Upper lobe of left lung (tissue), 6 donors: ENCODE measurements at regions not wholly inside any gene's neighbourhood (a gene's known extent, or its start where the extent isn't known, plus 50 kb on each side); places are given as distances from the start of the nearest gene placed in this dataset.
A peak's percentile ranks its signal among the peaks of the same experiment; 100 is the strongest.

Experiments used
- ATAC-seq, 2 donors: fragments of 200-7000 bp; cut with Tn5 transposase; one replicate each; pipeline ENCODE4 v1.9.1; 2022; ENCODE audit warnings: mild to moderate bottlenecking in 2 of 2, moderate library complexity in 2 of 2; ENCODE audit not compliant: low FRiP score in 2 of 2
- DNase-seq, 2 donors: peaks; one replicate each; pipeline ENCODE4 v3.0.0-alpha.2; 2019 to 2020
- H3K27ac ChIP-seq, 4 donors: fragments of 200-600 bp; sonication (generic); one replicate each; pipeline ENCODE4 v1.5.1; 2016 to 2019
- H3K27me3 ChIP-seq, 4 donors: fragments of 200-600 bp; sonication (generic); one replicate each; pipeline ENCODE4 v1.5.1; 2017 to 2019
- H3K36me3 ChIP-seq, 4 donors: fragments of 200-600 bp; sonication (generic); one replicate each; pipeline ENCODE4 v1.5.1; 2016 to 2019
- H3K4me1 ChIP-seq, 4 donors: fragments of 200-600 bp; sonication (generic); one replicate each; pipeline ENCODE4 v1.5.1; 2018 to 2019
- H3K4me3 ChIP-seq, 4 donors: fragments of 200-600 bp; sonication (generic); one replicate each; pipeline ENCODE4 v1.5.1; 2017 to 2019; ENCODE audit warnings: mild to moderate bottlenecking in 2 of 4, moderate library complexity in 1 of 4
- H3K9me3 ChIP-seq, 4 donors: fragments of 200-600 bp; sonication (generic); one replicate each; pipeline ENCODE4 v1.5.1; 2018 to 2019
- CTCF ChIP-seq, 6 experiments: fragments of 450-650 bp in 4 of 6; fragments of 200-600 bp in 2 of 6; sonication (generic) in 2 of 6; IDR thresholded peaks; one replicate each; pipeline ENCODE4 v1.5.1; 2016 to 2019; ENCODE audit warnings: antibody characterized with exemption in 6 of 6
- EP300 ChIP-seq, 4 donors: sonication (generic); formaldehyde crosslinking; IDR thresholded peaks; one replicate each; pipeline ENCODE4 v1.5.1; 2017; ENCODE audit warnings: antibody characterized with exemption in 4 of 4, control low read depth in 2 of 4
- POLR2A ChIP-seq, 4 donors: fragments of 450-650 bp; IDR thresholded peaks; one replicate each; pipeline ENCODE4 v1.5.1; 2016 to 2017; ENCODE audit warnings: antibody characterized with exemption in 4 of 4, mild to moderate bottlenecking in 2 of 4
- POLR2AphosphoS5 ChIP-seq, 2 donors: sonication (generic); formaldehyde crosslinking; IDR thresholded peaks; one replicate each; pipeline ENCODE4 v1.5.1; 2017; ENCODE audit warnings: antibody characterized with exemption in 2 of 2
- WGBS, 2 donors: methylation state at CpG; one replicate each; pipeline ENCODE4 v1.1.5; 2017 to 2018; 5-methylcytosine and 5-hydroxymethylcytosine counted together
- donor health status: DM: no; HTN: no; CAD: no; lungs with moderate emphysema.
- donor health status: DM: no; HTN: yes; CAD: no; lungs with severe emphysema.

GRCh38 chr3:30437171-30437601 is 169.2 kb upstream of the TGFBR2 start:
- no peak overlapping the region for H3K4me3 ChIP-seq
- H3K27ac ChIP-seq: peak overlapping the region in 3 of 4 donors; percentile 0 to 49 (median 34)
- no peaks in the 10 kb centered on the region for H3K27me3 ChIP-seq
- TF ChIP-seq CTCF (IDR thresholded peaks at IDR 0.05) (no peak), POLR2AphosphoS5 (IDR thresholded peaks at IDR 0.05) (peak in 1 of 2 donors; percentile 17)
- H3K4me1 ChIP-seq: peaks cover 16 to 26% (median 18%) of the 10 kb centered on the region in 4 donors
- no peaks in the 10 kb centered on the region for H3K36me3 ChIP-seq
- WGBS, 2 donors: 36 to 53% methylated on average over 4 of the region's 4 CpGs
- ATAC-seq (peak; percentile 49 to 73), DNase-seq (peak in 1 of 2 donors; percentile 72)
- H3K9me3 ChIP-seq: no peaks in the 10 kb centered on the region

- DNase-seq (peak in 1 of 2 donors; percentile 27), ATAC-seq (peak in 1 of 2 donors; percentile 39)
- Histone ChIP-seq H3K27me3 (no peaks in the 10 kb centered on the region), H3K4me3 (no peak overlapping the region), H3K27ac (no peak overlapping the region), H3K36me3 (no peaks in the 10 kb centered on the region), H3K9me3 (no peaks in the 10 kb centered on the region), H3K4me1 (peaks cover 16 to 26% (median 18%) of the 10 kb centered on the region in 4 donors)
- 70 to 74% methylated on average over 2 of the region's 2 CpGs for WGBS, 2 donors
- no peak for TF ChIP-seq POLR2A (IDR thresholded peaks at IDR 0.05)
- TF ChIP-seq POLR2AphosphoS5 (IDR thresholded peaks at IDR 0.05): no peak
- no peak for TF ChIP-seq CTCF (IDR thresholded peaks at IDR 0.05)
- TF ChIP-seq EP300 (IDR thresholded peaks at IDR 0.05): no peak
Measured at GRCh38 chr3:30438126-30438525, 168.3 kb upstream of the TGFBR2 start.

GRCh38 chr3:30439451-30440053 is 166.8 kb upstream of the TGFBR2 start:
- H3K36me3 ChIP-seq: no peaks in the 10 kb centered on the region
- H3K4me1 ChIP-seq: peaks cover 16 to 26% (median 20%) of the 10 kb centered on the region in 4 donors
- no peaks in the 10 kb centered on the region for H3K9me3 ChIP-seq
- H3K27ac ChIP-seq: no peak overlapping the region
- TF ChIP-seq POLR2AphosphoS5 (IDR thresholded peaks at IDR 0.05) (no peak), CTCF (IDR thresholded peaks at IDR 0.05) (no peak), EP300 (IDR thresholded peaks at IDR 0.05) (no peak), POLR2A (IDR thresholded peaks at IDR 0.05) (no peak)
- H3K4me3 ChIP-seq: no peak overlapping the region
- H3K27me3 ChIP-seq: no peaks in the 10 kb centered on the region
- 85 to 87% methylated on average over 9 of the region's 9 CpGs for WGBS, 2 donors
- no peak for DNase-seq
- no peak for ATAC-seq

GRCh38 chr3:30440147-30440604 is 166.2 kb upstream of the TGFBR2 start:
- Histone ChIP-seq H3K27me3 (no peaks in the 10 kb centered on the region), H3K27ac (no peak overlapping the region), H3K36me3 (no peaks in the 10 kb centered on the region), H3K9me3 (no peaks in the 10 kb centered on the region), H3K4me3 (no peak overlapping the region), H3K4me1 (peaks cover 16 to 26% (median 20%) of the 10 kb centered on the region in 4 donors)
- no peak for TF ChIP-seq EP300 (IDR thresholded peaks at IDR 0.05)
- TF ChIP-seq CTCF (IDR thresholded peaks at IDR 0.05): no peak
- TF ChIP-seq POLR2A (IDR thresholded peaks at IDR 0.05): no peak
- no peak for TF ChIP-seq POLR2AphosphoS5 (IDR thresholded peaks at IDR 0.05)
- no peak for ATAC-seq
- no peak for DNase-seq
- WGBS, 2 donors: 54 to 66% methylated on average over 2 of the region's 2 CpGs

- TF ChIP-seq EP300 (IDR thresholded peaks at IDR 0.05) (peak in 1 of 4 donors; percentile 21), POLR2A (IDR thresholded peaks at IDR 0.05) (no peak)
- DNase-seq: no peak
- H3K9me3 ChIP-seq: no peaks in the 10 kb centered on the region
- 52 to 59% methylated on average over 3 of the region's 3 CpGs for WGBS, 2 donors
- no peaks in the 10 kb centered on the region for H3K27me3 ChIP-seq
- peaks cover 16 to 26% (median 20%) of the 10 kb centered on the region in 4 donors for H3K4me1 ChIP-seq
- no peaks in the 10 kb centered on the region for H3K36me3 ChIP-seq
- peak in 1 of 2 donors; percentile 39 for ATAC-seq
- H3K4me3 ChIP-seq: no peak overlapping the region
- no peak overlapping the region for H3K27ac ChIP-seq
Measured at GRCh38 chr3:30440880-30441279, 165.5 kb upstream of the TGFBR2 start.
